ENCODE measurements at regions not wholly inside any gene's neighbourhood (a gene's known extent, or its start where the extent isn't known, plus 50 kb on each side); places are given as distances from the start of the nearest gene placed in this dataset.

GRCh38 chr13:84933797-84934196, 865.4 kb downstream of the SLITRK6 start:
- H3K9ac ChIP-seq (ENCODE audit: low read length) = peak overlapping the region; percentile 63; the same call in 1 of the 2 replicates
- no peaks in the 10 kb centered on the region for H3K27me3 ChIP-seq (ENCODE audit: low read length)
- H3K4me2 ChIP-seq (ENCODE audit: low read depth, low read length, poor library complexity, severe bottlenecking) = peak overlapping the region; percentile 74
- peaks cover 30% of the 10 kb centered on the region for H3K4me1 ChIP-seq (ENCODE audit: low read length)
- H2AFZ ChIP-seq (ENCODE audit: low read length) = peak overlapping the region; percentile 91
- H3K27ac ChIP-seq (ENCODE audit: low read length) = peak overlapping the region; percentile 26
- no peaks in the 10 kb centered on the region for H3K9me2 ChIP-seq (replicated peaks; ENCODE audit: insufficient read depth, low read length)
- no peaks in the 10 kb centered on the region for H4K20me1 ChIP-seq (ENCODE audit: insufficient read depth, low read depth, low read length)
- peak; percentile 50 for DNase-seq
- H3K9me3 ChIP-seq (ENCODE audit: low read length) = no peaks in the 10 kb centered on the region
- H3K36me3 ChIP-seq (ENCODE audit: insufficient read depth, low read length) = no peaks in the 10 kb centered on the region
- H3K4me3 ChIP-seq (ENCODE audit: low read length) = no peak overlapping the region
- H3K79me2 ChIP-seq (ENCODE audit: low read length) = no peaks in the 10 kb centered on the region

- Histone ChIP-seq H3K4me3 (ENCODE audit: low read length) (no peak overlapping the region), H3K27ac (ENCODE audit: low read length) (no peak overlapping the region), H3K27me3 (ENCODE audit: low read length) (no peaks in the 10 kb centered on the region), H3K4me1 (ENCODE audit: low read length) (peaks cover 30% of the 10 kb centered on the region), H2AFZ (ENCODE audit: low read length) (peak overlapping the region; percentile 76; the same call in 1 of the 2 replicates), H3K9me2 (replicated peaks; ENCODE audit: insufficient read depth, low read length) (no peaks in the 10 kb centered on the region), H3K36me3 (ENCODE audit: insufficient read depth, low read length) (no peaks in the 10 kb centered on the region), H4K20me1 (ENCODE audit: insufficient read depth, low read depth, low read length) (no peaks in the 10 kb centered on the region), H3K4me2 (ENCODE audit: low read depth, low read length, poor library complexity, severe bottlenecking) (no peak overlapping the region), H3K79me2 (ENCODE audit: low read length) (no peaks in the 10 kb centered on the region), H3K9ac (ENCODE audit: low read length) (no peak overlapping the region), H3K9me3 (ENCODE audit: low read length) (no peaks in the 10 kb centered on the region)
- no peak for DNase-seq
These were observed 868.0 kb downstream of the SLITRK6 start for GRCh38 chr13:84931264-84931663.

- Histone ChIP-seq H3K4me1 (ENCODE audit: low read length) (peaks cover 7% of the 10 kb centered on the region; the same call in 1 of the 2 replicates), H3K4me2 (ENCODE audit: low read depth, low read length, poor library complexity, severe bottlenecking) (no peak overlapping the region), H3K9ac (ENCODE audit: low read length) (no peak overlapping the region), H3K36me3 (ENCODE audit: insufficient read depth, low read length) (no peaks in the 10 kb centered on the region), H2AFZ (ENCODE audit: low read length) (peak overlapping the region; percentile 24; the same call in 1 of the 2 replicates), H3K9me2 (replicated peaks; ENCODE audit: insufficient read depth, low read length) (no peaks in the 10 kb centered on the region), H3K9me3 (ENCODE audit: low read length) (no peaks in the 10 kb centered on the region), H3K27me3 (ENCODE audit: low read length) (no peaks in the 10 kb centered on the region), H3K79me2 (ENCODE audit: low read length) (no peaks in the 10 kb centered on the region), H3K4me3 (ENCODE audit: low read length) (no peak overlapping the region), H4K20me1 (ENCODE audit: insufficient read depth, low read depth, low read length) (no peaks in the 10 kb centered on the region), H3K27ac (ENCODE audit: low read length) (no peak overlapping the region)
- DNase-seq = no peak
These were observed 871.6 kb downstream of the SLITRK6 start for GRCh38 chr13:84927442-84928169.

- no peak for DNase-seq
- Histone ChIP-seq H4K20me1 (ENCODE audit: insufficient read depth, low read depth, low read length) (no peaks in the 10 kb centered on the region), H3K4me2 (ENCODE audit: low read depth, low read length, poor library complexity, severe bottlenecking) (no peak overlapping the region), H3K4me3 (ENCODE audit: low read length) (no peak overlapping the region), H3K9ac (ENCODE audit: low read length) (no peak overlapping the region), H3K79me2 (ENCODE audit: low read length) (no peaks in the 10 kb centered on the region), H3K27me3 (ENCODE audit: low read length) (no peaks in the 10 kb centered on the region), H2AFZ (ENCODE audit: low read length) (peak overlapping the region; percentile 47), H3K9me2 (replicated peaks; ENCODE audit: insufficient read depth, low read length) (no peaks in the 10 kb centered on the region), H3K36me3 (ENCODE audit: insufficient read depth, low read length) (no peaks in the 10 kb centered on the region), H3K9me3 (ENCODE audit: low read length) (no peaks in the 10 kb centered on the region), H3K4me1 (ENCODE audit: low read length) (no peaks in the 10 kb centered on the region), H3K27ac (ENCODE audit: low read length) (no peak overlapping the region)
These were observed 873.8 kb downstream of the SLITRK6 start for GRCh38 chr13:84925443-84925842.

GRCh38 chr13:84923831-84924230, 875.4 kb downstream of the SLITRK6 start:
- Histone ChIP-seq H3K27ac (ENCODE audit: low read length) (no peak overlapping the region), H3K9ac (ENCODE audit: low read length) (no peak overlapping the region), H3K4me3 (ENCODE audit: low read length) (no peak overlapping the region), H3K9me2 (replicated peaks; ENCODE audit: insufficient read depth, low read length) (no peaks in the 10 kb centered on the region), H3K4me1 (ENCODE audit: low read length) (no peaks in the 10 kb centered on the region), H4K20me1 (ENCODE audit: insufficient read depth, low read depth, low read length) (no peaks in the 10 kb centered on the region), H3K79me2 (ENCODE audit: low read length) (no peaks in the 10 kb centered on the region), H3K4me2 (ENCODE audit: low read depth, low read length, poor library complexity, severe bottlenecking) (no peak overlapping the region), H2AFZ (ENCODE audit: low read length) (peak overlapping the region; percentile 4), H3K9me3 (ENCODE audit: low read length) (no peaks in the 10 kb centered on the region; the same call in 1 of the 2 replicates), H3K36me3 (ENCODE audit: insufficient read depth, low read length) (no peaks in the 10 kb centered on the region), H3K27me3 (ENCODE audit: low read length) (no peaks in the 10 kb centered on the region)
- no peak for DNase-seq

- Histone ChIP-seq H3K4me2 (ENCODE audit: low read depth, low read length, poor library complexity, severe bottlenecking) (peak overlapping the region; percentile 36), H2AFZ (ENCODE audit: low read length) (peak overlapping the region; percentile 87; the same call in 1 of the 2 replicates)
These were observed 881.9 kb downstream of the SLITRK6 start for GRCh38 chr13:84917252-84917878.

GRCh38 chr13:84912720-84913119, 886.5 kb downstream of the SLITRK6 start:
- DNase-seq = no peak
- no peak overlapping the region for H3K9ac ChIP-seq (ENCODE audit: low read length)
- no peak overlapping the region for H3K4me3 ChIP-seq (ENCODE audit: low read length)
- no peaks in the 10 kb centered on the region for H3K79me2 ChIP-seq (ENCODE audit: low read length)
- peak overlapping the region; percentile 77 for H2AFZ ChIP-seq (ENCODE audit: low read length)
- peaks cover 14% of the 10 kb centered on the region; the same call in 1 of the 2 replicates for H3K4me1 ChIP-seq (ENCODE audit: low read length)
- no peaks in the 10 kb centered on the region for H4K20me1 ChIP-seq (ENCODE audit: insufficient read depth, low read depth, low read length)
- peaks cover 4% of the 10 kb centered on the region; the same call in 1 of the 2 replicates for H3K9me3 ChIP-seq (ENCODE audit: low read length)
- H3K36me3 ChIP-seq (ENCODE audit: insufficient read depth, low read length) = no peaks in the 10 kb centered on the region
- H3K27me3 ChIP-seq (ENCODE audit: low read length) = no peaks in the 10 kb centered on the region
- H3K27ac ChIP-seq (ENCODE audit: low read length) = no peak overlapping the region
- H3K9me2 ChIP-seq (replicated peaks; ENCODE audit: insufficient read depth, low read length) = no peaks in the 10 kb centered on the region
- no peak overlapping the region for H3K4me2 ChIP-seq (ENCODE audit: low read depth, low read length, poor library complexity, severe bottlenecking)

More at GRCh38 chr13:84917252-84917878, 881.9 kb downstream of the SLITRK6 start:
- DNase-seq = peak; percentile 82
- Histone ChIP-seq H3K9me2 (replicated peaks; ENCODE audit: insufficient read depth, low read length) (no peaks in the 10 kb centered on the region), H3K79me2 (ENCODE audit: low read length) (no peaks in the 10 kb centered on the region), H3K9me3 (ENCODE audit: low read length) (no peaks in the 10 kb centered on the region; the same call in 1 of the 2 replicates), H3K9ac (ENCODE audit: low read length) (no peak overlapping the region), H3K4me3 (ENCODE audit: low read length) (no peak overlapping the region), H3K4me1 (ENCODE audit: low read length) (peaks cover 17% of the 10 kb centered on the region; the same call in 1 of the 2 replicates), H4K20me1 (ENCODE audit: insufficient read depth, low read depth, low read length) (no peaks in the 10 kb centered on the region), H3K36me3 (ENCODE audit: insufficient read depth, low read length) (no peaks in the 10 kb centered on the region), H3K27me3 (ENCODE audit: low read length) (no peaks in the 10 kb centered on the region), H3K27ac (ENCODE audit: low read length) (no peak overlapping the region)

- Histone ChIP-seq H3K79me2 (ENCODE audit: low read length) (no peaks in the 10 kb centered on the region), H3K4me1 (ENCODE audit: low read length) (peaks cover 4% of the 10 kb centered on the region; the same call in 1 of the 2 replicates), H3K9me3 (ENCODE audit: low read length) (peaks cover 4% of the 10 kb centered on the region; the same call in 1 of the 2 replicates), H3K4me3 (ENCODE audit: low read length) (no peak overlapping the region), H3K27ac (ENCODE audit: low read length) (no peak overlapping the region), H4K20me1 (ENCODE audit: insufficient read depth, low read depth, low read length) (no peaks in the 10 kb centered on the region), H3K36me3 (ENCODE audit: insufficient read depth, low read length) (no peaks in the 10 kb centered on the region), H3K9me2 (replicated peaks; ENCODE audit: insufficient read depth, low read length) (no peaks in the 10 kb centered on the region), H2AFZ (ENCODE audit: low read length) (peak overlapping the region; percentile 70; the same call in 1 of the 2 replicates), H3K4me2 (ENCODE audit: low read depth, low read length, poor library complexity, severe bottlenecking) (no peak overlapping the region), H3K9ac (ENCODE audit: low read length) (no peak overlapping the region), H3K27me3 (ENCODE audit: low read length) (no peaks in the 10 kb centered on the region)
- no peak for DNase-seq
These were observed 888.8 kb downstream of the SLITRK6 start for GRCh38 chr13:84910423-84910822.
